GM10266 (cell line): ENCODE measurements at regions not wholly inside any gene's neighbourhood (a gene's known extent, or its start where the extent isn't known, plus 50 kb on each side); places are given as distances from the start of the nearest gene placed in this dataset.

ENCODE experiments used
- DNase-seq: peaks from one replicate; pipeline ENCODE4 v3.0.0; 2012; ENCODE audit errors: extremely low spot score
- TF ChIP-seq, protein P1 (sequence below): IDR thresholded peaks from 2 replicates; pipeline ENCODE4 v1.5.1; 2012; ENCODE audit warnings: mild to moderate bottlenecking, low read depth; ENCODE audit not compliant: control insufficient read depth, insufficient read depth; ENCODE audit errors: missing control alignments

GRCh38 chr20:57111028-57111373, 155.4 kb downstream of the BMP7 start:
- TF ChIP-seq, protein P1, sequence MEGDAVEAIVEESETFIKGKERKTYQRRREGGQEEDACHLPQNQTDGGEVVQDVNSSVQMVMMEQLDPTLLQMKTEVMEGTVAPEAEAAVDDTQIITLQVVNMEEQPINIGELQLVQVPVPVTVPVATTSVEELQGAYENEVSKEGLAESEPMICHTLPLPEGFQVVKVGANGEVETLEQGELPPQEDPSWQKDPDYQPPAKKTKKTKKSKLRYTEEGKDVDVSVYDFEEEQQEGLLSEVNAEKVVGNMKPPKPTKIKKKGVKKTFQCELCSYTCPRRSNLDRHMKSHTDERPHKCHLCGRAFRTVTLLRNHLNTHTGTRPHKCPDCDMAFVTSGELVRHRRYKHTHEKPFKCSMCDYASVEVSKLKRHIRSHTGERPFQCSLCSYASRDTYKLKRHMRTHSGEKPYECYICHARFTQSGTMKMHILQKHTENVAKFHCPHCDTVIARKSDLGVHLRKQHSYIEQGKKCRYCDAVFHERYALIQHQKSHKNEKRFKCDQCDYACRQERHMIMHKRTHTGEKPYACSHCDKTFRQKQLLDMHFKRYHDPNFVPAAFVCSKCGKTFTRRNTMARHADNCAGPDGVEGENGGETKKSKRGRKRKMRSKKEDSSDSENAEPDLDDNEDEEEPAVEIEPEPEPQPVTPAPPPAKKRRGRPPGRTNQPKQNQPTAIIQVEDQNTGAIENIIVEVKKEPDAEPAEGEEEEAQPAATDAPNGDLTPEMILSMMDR, result no peak
- no peak for DNase-seq

DNA sequence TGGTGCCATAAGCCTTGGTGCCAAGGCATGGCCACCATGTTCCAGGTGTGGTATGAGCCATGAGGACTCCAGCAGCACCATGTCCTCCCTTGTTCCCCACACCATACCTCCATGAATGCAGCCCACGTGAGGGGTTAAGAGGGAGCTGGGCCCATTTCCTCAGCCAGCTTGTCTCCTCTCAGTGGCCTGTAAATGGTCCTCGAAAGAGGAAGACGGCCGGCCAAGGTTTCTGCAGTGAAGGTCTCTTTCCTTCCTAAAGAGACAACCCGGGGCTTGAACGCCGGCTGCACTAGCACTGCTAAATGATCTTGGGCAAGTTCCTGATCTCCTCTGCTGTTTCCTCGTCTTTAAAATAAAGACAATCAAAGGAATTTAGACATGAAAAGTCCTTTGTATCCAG, 154.0 kb downstream of the BMP7 start:
- DNase-seq, result no peak

GRCh38 chr20:57114290-57115005, 152.0 kb downstream of the BMP7 start:
- no peak for DNase-seq

More for the DNA sequence above, 154.0 kb downstream of the BMP7 start:
- TF ChIP-seq, protein P1, result no peak

DNA sequence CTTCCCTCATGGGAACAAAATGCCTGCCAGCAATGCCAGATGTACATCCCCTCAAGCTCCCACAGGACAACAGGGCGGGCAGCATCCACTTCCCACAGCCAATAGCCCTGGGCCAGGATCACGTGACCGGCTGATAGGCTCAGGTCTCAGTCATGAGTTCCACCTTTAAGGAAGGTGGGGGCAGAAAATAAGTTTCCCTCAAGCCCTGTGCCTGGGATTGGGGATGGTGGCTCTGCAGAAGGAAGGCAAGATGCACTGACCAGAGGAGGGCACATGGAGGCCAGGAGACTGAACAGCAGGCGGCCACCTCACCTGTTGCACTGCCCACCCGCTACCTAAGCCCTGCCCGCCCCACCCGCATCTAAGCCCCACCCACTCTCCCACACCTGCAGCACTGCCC, 149.1 kb downstream of the BMP7 start:
- DNase-seq, result no peak
- TF ChIP-seq, protein P1, result no peak

More at GRCh38 chr20:57114290-57115005, 152.0 kb downstream of the BMP7 start:
- TF ChIP-seq, protein P1, result no peak

DNA sequence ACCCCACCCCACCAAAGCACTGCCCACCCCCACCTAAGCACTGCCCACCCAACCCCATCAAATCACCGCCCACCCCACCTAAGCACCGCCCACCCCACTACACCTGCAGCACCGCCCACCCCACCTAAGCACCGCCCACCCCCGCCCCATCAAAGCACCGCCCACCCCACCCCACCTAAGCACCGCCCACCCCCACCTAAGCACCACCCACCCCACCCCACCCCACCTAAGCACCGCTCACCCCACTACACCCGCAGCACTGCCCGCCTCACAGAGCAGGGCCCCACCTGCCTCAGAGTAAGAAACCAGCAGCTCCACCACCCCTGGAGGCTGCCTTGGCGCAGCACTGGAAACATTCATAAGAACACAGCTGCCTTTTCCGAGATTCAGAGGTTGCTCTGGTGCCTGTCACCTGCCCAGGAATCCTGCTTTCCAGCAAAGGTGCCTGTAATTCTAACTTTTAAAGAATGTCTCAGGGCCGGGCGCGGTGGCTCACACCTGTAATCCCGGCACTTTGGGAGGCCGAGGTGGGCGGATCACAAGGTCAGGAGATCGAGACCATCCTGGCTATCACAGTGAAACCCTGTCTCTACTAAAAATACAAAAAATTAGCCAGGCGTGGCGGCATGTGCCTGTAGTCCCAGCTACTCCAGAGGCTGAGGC, 148.2 kb downstream of the BMP7 start:
- DNase-seq, result no peak
- TF ChIP-seq, protein P1, result no peak
